Panc1 (cell line): ENCODE measurements at regions not wholly inside any gene's neighbourhood (a gene's known extent, or its start where the extent isn't known, plus 50 kb on each side); places are given as distances from the start of the nearest gene placed in this dataset.

Experiments
- ATAC-seq: fragments of 200-7000 bp; cut with Tn5 transposase; 2 replicates; pipeline ENCODE4 v1.9.1; 2020; ENCODE audit warnings: mild to moderate bottlenecking, moderate library complexity
- BruUV-seq: library from RNA; stranded (reverse); fragments of 400-500 nt; replicated peaks from 2 replicates; lab custom pipeline; 2021; lab: Mats Ljungman, UMichigan
- CTCF ChIA-PET: fragments of 300-600 bp; sonication (Branson Sonifier 250); formaldehyde crosslinking; loops from one replicate; lab custom pipeline; 2022; ENCODE audit warnings: antibody characterized with exemption; lab: Charles Lee
- POLR2A ChIA-PET: fragments of 300-600 bp; sonication (Branson Sonifier 250); formaldehyde crosslinking; loops from one replicate; lab custom pipeline; 2022; ENCODE audit warnings: antibody characterized with exemption; lab: Charles Lee
- DNase-seq: peaks from one replicate; pipeline ENCODE4 v3.0.0-alpha.2; 2010; ENCODE audit warnings: low read depth, low spot score
- H3K27ac ChIP-seq: 2 replicates; pipeline ENCODE4 v1.5.1; 2011; ENCODE audit warnings: mild to moderate bottlenecking, low read length, inconsistent platforms
- H3K27me3 ChIP-seq: fragments of 200-500 bp; sonication (Bioruptor generic); 2 replicates; pipeline ENCODE4 v1.6.0; 2014; ENCODE audit warnings: low read length, inconsistent platforms; ENCODE audit not compliant: control insufficient read depth, insufficient read depth
- H3K36me3 ChIP-seq: fragments of 200-500 bp; sonication (Bioruptor generic); 2 replicates; pipeline ENCODE4 v1.5.1; 2014; ENCODE audit warnings: inconsistent platforms, mild to moderate bottlenecking, low read length, moderate library complexity; ENCODE audit not compliant: control insufficient read depth, insufficient read depth
- H3K4me1 ChIP-seq: 2 replicates; pipeline ENCODE4 v1.5.1; 2011; ENCODE audit warnings: inconsistent platforms, mild to moderate bottlenecking, low read length, moderate library complexity; ENCODE audit not compliant: control insufficient read depth, insufficient read depth
- H3K4me3 ChIP-seq, 2 experiments: 2 replicates each; pipeline ENCODE4 v1.5.1; 2011 to 2012; ENCODE audit warnings: low read depth in 2 of 2, low read length in 2 of 2, mild to moderate bottlenecking in 2 of 2, inconsistent platforms in 1 of 2, moderate library complexity in 1 of 2
- H3K9me3 ChIP-seq: fragments of 200-500 bp; sonication (Bioruptor generic); 2 replicates; pipeline ENCODE4 v1.5.1; 2014; ENCODE audit warnings: low read depth, mild to moderate bottlenecking, inconsistent platforms, low read length, moderate library complexity; ENCODE audit not compliant: control insufficient read depth, insufficient read depth
- POLR2AphosphoS5 ChIP-seq: IDR thresholded peaks from 2 replicates; pipeline ENCODE4 v1.6.1; 2012; ENCODE audit warnings: mild to moderate bottlenecking, low read depth, low read length, moderate library complexity
- SIN3A ChIP-seq: IDR thresholded peaks from 2 replicates; pipeline ENCODE4 v1.6.1; 2012; ENCODE audit warnings: low read depth, mild to moderate bottlenecking, low read length, moderate library complexity, borderline replicate concordance; ENCODE audit not compliant: insufficient read depth
- TCF7L2 ChIP-seq: IDR thresholded peaks from 2 replicates; pipeline ENCODE4 v1.6.1; 2011; ENCODE audit warnings: mild to moderate bottlenecking, low read depth, low read length, inconsistent platforms
- in situ Hi-C: cut with HindIII; loops from 2 replicates; pipeline ENCODE4 v1.10.0; 2016; ENCODE audit warnings: low sequenced_read_pairs, low pct_unique_long_range_greater_than_20kb
- intact Hi-C: fragments of 100-400 bp; cut with micrococcal nuclease; formaldehyde crosslinking; loops from one replicate; pipeline ENCODE4 v1.10.0; 2022; ENCODE audit not compliant: unreplicated experiment
- TF ChIP-seq, protein P1 (sequence below): fragments of 450-650 bp; IDR thresholded peaks from 2 replicates; pipeline ENCODE4 v1.5.1; 2017; ENCODE audit warnings: mild to moderate bottlenecking
- TF ChIP-seq, protein P2 (sequence below), 2 experiments: IDR thresholded peaks; 2 replicates each; pipeline ENCODE4 v1.6.1; 2011 to 2012; ENCODE audit warnings: low read depth in 2 of 2, control low read depth in 1 of 2, low read length in 1 of 2, mild to moderate bottlenecking in 1 of 2, moderate library complexity in 1 of 2; ENCODE audit not compliant: insufficient read depth in 1 of 2

DNA sequence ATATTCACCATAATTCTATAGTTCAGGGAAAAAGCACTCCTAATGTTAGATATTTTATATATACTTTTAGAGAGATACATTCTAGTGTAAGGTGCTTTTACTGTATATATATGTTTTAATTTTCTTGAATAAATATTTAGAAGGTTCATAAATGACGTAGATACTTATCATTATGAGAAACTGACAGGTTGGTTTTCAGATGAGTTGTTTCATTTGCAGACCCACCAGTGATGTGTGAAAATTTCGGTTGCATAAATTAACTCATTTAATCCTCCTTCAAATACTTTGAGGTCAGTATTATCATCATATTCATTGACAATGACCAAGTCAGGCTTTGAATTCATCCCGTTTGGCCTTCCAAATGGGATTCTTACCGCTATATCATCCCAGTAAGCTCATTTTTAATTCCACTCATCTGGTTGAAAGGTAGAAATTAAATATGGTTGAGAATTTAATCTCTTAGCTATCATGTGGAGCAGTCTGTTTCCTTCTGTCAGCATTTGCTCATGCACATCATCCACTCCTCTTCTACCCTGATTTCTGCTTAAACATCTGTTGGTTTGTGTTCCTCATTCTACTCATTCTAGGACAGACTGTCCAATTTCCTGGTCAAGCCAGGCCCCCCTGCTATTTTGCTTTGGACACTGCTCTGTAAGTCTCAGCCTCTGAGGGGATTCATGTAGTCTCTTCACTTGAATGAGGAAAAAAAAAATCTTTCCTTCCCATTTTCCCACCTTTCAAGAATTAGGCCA lies 1156.6 kb downstream of the PLA2G4A start:
- in situ Hi-C loops = no loop called here
- DNase-seq (no peak), ATAC-seq (no peak)
- no peak overlapping the region for H3K27ac ChIP-seq
- no peak overlapping the region for H3K4me3 ChIP-seq
- no peaks in the 10 kb centered on the region for H3K9me3 ChIP-seq
- CTCF ChIA-PET = no interaction called here
- H3K36me3 ChIP-seq = no peaks in the 10 kb centered on the region
- BruUV-seq = no TSS peak
- TF ChIP-seq POLR2AphosphoS5 = no peak
- no peak for TF ChIP-seq SIN3A
- no peak for TF ChIP-seq TCF7L2
- TF ChIP-seq, protein P1, sequence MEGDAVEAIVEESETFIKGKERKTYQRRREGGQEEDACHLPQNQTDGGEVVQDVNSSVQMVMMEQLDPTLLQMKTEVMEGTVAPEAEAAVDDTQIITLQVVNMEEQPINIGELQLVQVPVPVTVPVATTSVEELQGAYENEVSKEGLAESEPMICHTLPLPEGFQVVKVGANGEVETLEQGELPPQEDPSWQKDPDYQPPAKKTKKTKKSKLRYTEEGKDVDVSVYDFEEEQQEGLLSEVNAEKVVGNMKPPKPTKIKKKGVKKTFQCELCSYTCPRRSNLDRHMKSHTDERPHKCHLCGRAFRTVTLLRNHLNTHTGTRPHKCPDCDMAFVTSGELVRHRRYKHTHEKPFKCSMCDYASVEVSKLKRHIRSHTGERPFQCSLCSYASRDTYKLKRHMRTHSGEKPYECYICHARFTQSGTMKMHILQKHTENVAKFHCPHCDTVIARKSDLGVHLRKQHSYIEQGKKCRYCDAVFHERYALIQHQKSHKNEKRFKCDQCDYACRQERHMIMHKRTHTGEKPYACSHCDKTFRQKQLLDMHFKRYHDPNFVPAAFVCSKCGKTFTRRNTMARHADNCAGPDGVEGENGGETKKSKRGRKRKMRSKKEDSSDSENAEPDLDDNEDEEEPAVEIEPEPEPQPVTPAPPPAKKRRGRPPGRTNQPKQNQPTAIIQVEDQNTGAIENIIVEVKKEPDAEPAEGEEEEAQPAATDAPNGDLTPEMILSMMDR = no peak
- TF ChIP-seq, protein P2, sequence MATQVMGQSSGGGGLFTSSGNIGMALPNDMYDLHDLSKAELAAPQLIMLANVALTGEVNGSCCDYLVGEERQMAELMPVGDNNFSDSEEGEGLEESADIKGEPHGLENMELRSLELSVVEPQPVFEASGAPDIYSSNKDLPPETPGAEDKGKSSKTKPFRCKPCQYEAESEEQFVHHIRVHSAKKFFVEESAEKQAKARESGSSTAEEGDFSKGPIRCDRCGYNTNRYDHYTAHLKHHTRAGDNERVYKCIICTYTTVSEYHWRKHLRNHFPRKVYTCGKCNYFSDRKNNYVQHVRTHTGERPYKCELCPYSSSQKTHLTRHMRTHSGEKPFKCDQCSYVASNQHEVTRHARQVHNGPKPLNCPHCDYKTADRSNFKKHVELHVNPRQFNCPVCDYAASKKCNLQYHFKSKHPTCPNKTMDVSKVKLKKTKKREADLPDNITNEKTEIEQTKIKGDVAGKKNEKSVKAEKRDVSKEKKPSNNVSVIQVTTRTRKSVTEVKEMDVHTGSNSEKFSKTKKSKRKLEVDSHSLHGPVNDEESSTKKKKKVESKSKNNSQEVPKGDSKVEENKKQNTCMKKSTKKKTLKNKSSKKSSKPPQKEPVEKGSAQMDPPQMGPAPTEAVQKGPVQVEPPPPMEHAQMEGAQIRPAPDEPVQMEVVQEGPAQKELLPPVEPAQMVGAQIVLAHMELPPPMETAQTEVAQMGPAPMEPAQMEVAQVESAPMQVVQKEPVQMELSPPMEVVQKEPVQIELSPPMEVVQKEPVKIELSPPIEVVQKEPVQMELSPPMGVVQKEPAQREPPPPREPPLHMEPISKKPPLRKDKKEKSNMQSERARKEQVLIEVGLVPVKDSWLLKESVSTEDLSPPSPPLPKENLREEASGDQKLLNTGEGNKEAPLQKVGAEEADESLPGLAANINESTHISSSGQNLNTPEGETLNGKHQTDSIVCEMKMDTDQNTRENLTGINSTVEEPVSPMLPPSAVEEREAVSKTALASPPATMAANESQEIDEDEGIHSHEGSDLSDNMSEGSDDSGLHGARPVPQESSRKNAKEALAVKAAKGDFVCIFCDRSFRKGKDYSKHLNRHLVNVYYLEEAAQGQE (IDR thresholded peaks at IDR 0.05; ENCODE audit: insufficient read depth in 1 of 2, low read depth in 2 of 2, low read length in 1 of 2) = no peak
- POLR2A ChIA-PET = no interaction called here
- no peaks in the 10 kb centered on the region for H3K4me1 ChIP-seq
- intact Hi-C loops = no loop called here
- H3K27me3 ChIP-seq = no peaks in the 10 kb centered on the region

DNA sequence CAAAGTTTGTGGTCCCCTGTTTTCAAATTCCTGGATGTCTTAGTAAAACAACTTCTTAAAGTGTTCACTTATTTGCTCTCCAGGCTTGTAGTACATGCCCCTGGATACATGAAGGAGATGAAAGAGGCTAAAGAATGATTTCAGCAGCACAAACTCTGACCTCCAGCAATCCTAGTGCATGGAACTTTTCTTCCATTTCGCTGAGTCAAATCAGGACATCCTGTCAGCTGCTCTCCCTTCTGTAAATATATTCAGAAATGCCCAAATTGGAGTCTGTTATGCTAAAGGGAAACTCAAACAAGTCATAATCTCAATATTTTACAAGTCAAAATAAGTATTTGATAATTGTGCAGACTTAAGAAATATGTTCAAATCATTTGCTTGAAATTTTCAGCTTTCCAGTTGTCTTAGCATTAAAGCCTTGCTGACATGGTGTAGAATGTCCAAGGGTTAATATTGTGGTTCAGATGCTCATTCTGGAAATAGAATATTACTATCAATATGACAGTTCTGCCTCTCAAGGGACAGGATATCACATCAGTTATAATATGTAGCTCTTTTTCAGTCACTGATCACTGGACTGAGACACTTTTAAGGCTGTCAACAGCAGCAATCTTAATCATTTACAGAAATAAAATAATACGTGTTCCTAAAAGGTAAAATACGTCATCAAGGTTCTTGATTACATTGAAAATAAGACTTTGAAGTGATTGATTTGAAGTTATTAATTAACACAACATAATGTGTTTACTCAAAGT lies 1157.3 kb downstream of the PLA2G4A start:
- POLR2A ChIA-PET = no interaction called here
- H3K4me1 ChIP-seq = no peaks in the 10 kb centered on the region
- TF ChIP-seq, protein P1 = no peak
- no peak for TF ChIP-seq POLR2AphosphoS5
- in situ Hi-C loops (no loop called here), intact Hi-C loops (no loop called here)
- BruUV-seq = no TSS peak
- H3K27ac ChIP-seq = no peak overlapping the region
- ATAC-seq (no peak), DNase-seq (no peak)
- no peaks in the 10 kb centered on the region for H3K36me3 ChIP-seq
- CTCF ChIA-PET = no interaction called here
- H3K9me3 ChIP-seq = no peaks in the 10 kb centered on the region
- H3K4me3 ChIP-seq = no peak overlapping the region
- H3K27me3 ChIP-seq = no peaks in the 10 kb centered on the region
